Neural progenitor cell (in vitro differentiated cells): ENCODE measurements at regions not wholly inside any gene's neighbourhood (a gene's known extent, or its start where the extent isn't known, plus 50 kb on each side); places are given as distances from the start of the nearest gene placed in this dataset.

Experiments
- EZH2 ChIP-seq: fragments of 200-600 bp; sonication (generic); IDR thresholded peaks from 2 replicates; pipeline ENCODE4 v1.6.1; 2017; ENCODE audit warnings: antibody characterized with exemption, mild to moderate bottlenecking, moderate library complexity
- EZH2phosphoT487 ChIP-seq: fragments of 200-600 bp; sonication (generic); IDR thresholded peaks from 2 replicates; pipeline ENCODE4 v1.6.1; 2017; ENCODE audit warnings: antibody characterized with exemption
- TF ChIP-seq, protein P1 (sequence below): fragments of 200-600 bp; sonication (generic); IDR thresholded peaks from 2 replicates; pipeline ENCODE4 v1.5.1; 2017; ENCODE audit warnings: antibody characterized with exemption, mild to moderate bottlenecking

DNA sequence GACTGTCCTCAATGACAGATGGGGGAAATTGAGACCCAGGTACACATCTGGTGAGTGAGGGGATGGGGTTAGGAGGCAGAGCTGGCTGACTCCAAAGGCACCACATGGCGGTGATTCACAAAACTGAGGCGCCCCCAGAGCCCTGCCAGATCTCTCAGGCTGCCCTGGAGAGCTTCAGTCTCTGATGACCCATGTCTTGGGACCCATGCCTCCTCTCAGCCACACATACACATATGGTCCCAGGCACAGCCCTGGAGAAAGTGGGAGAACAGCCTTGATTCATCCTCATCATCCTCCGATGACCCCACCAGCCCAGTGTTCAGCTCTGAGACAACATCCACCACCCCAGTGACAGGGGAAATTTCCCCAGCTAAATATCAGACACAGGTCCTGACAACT lies 426.0 kb downstream of the RPS24 start:
- TF ChIP-seq, protein P1, sequence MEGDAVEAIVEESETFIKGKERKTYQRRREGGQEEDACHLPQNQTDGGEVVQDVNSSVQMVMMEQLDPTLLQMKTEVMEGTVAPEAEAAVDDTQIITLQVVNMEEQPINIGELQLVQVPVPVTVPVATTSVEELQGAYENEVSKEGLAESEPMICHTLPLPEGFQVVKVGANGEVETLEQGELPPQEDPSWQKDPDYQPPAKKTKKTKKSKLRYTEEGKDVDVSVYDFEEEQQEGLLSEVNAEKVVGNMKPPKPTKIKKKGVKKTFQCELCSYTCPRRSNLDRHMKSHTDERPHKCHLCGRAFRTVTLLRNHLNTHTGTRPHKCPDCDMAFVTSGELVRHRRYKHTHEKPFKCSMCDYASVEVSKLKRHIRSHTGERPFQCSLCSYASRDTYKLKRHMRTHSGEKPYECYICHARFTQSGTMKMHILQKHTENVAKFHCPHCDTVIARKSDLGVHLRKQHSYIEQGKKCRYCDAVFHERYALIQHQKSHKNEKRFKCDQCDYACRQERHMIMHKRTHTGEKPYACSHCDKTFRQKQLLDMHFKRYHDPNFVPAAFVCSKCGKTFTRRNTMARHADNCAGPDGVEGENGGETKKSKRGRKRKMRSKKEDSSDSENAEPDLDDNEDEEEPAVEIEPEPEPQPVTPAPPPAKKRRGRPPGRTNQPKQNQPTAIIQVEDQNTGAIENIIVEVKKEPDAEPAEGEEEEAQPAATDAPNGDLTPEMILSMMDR = no peak
- TF ChIP-seq EZH2 = no peak
- no peak for TF ChIP-seq EZH2phosphoT487
